GM12873 (cell line): ENCODE measurements at regions not wholly inside any gene's neighbourhood (a gene's known extent, or its start where the extent isn't known, plus 50 kb on each side); places are given as distances from the start of the nearest gene placed in this dataset.

Source experiments
- CTCF ChIP-seq: IDR thresholded peaks from 2 replicates; pipeline ENCODE4 v1.5.1; 2012; ENCODE audit warnings: low read depth, mild to moderate bottlenecking, moderate library complexity, low read length, control low read depth; ENCODE audit not compliant: insufficient read depth; ENCODE audit errors: missing control alignments

GRCh38 chr9:20135119-20135697 is 346.4 kb upstream of the SLC24A2 start:
- no peak for TF ChIP-seq CTCF

- no peak for TF ChIP-seq CTCF
Observed at GRCh38 chr9:20125727-20126126, 336.9 kb upstream of the SLC24A2 start.

- TF ChIP-seq CTCF = no peak
Observed at GRCh38 chr9:20119566-20119965, 330.7 kb upstream of the SLC24A2 start.

- no peak for TF ChIP-seq CTCF
Observed at GRCh38 chr9:20117986-20118385, 329.1 kb upstream of the SLC24A2 start.

- no peak for TF ChIP-seq CTCF
Observed at GRCh38 chr9:20117482-20117881, 328.6 kb upstream of the SLC24A2 start.

GRCh38 chr9:20114974-20115373 is 326.1 kb upstream of the SLC24A2 start:
- TF ChIP-seq CTCF = no peak

GRCh38 chr9:20112205-20112783 is 323.5 kb upstream of the SLC24A2 start:
- TF ChIP-seq CTCF = no peak
